SU-DHL-6 (cell line): ENCODE measurements at regions not wholly inside any gene's neighbourhood (a gene's known extent, or its start where the extent isn't known, plus 50 kb on each side); places are given as distances from the start of the nearest gene placed in this dataset.

Experiments
- H2AFZ ChIP-seq: fragments of 200-600 bp; sonication (generic); 2 replicates; pipeline ENCODE4 v1.6.1; 2014; ENCODE audit warnings: low read depth, mild to moderate bottlenecking, moderate library complexity, mixed read lengths, antibody characterized with exemption, low read length; ENCODE audit not compliant: severe bottlenecking
- H3F3A ChIP-seq: fragments of 200-600 bp; shearing (Covaris generic); 2 replicates; pipeline ENCODE4 v1.6.0; 2016; ENCODE audit warnings: antibody characterized with exemption, mild to moderate bottlenecking; ENCODE audit not compliant: insufficient read depth
- H3K27ac ChIP-seq: fragments of 200-600 bp; sonication (generic); 2 replicates; pipeline ENCODE4 v1.5.1; 2016; ENCODE audit warnings: low read depth, mild to moderate bottlenecking, low read length, moderate library complexity, mixed read lengths
- H3K27me3 ChIP-seq: fragments of 200-600 bp; sonication (generic), shearing (Covaris generic); 2 replicates; pipeline ENCODE4 v1.6.0; 2014; ENCODE audit warnings: mild to moderate bottlenecking, low read length
- H3K36me3 ChIP-seq: fragments of 200-600 bp; sonication (generic); 2 replicates; pipeline ENCODE4 v1.6.1; 2014; ENCODE audit warnings: mild to moderate bottlenecking, low read length, mixed read lengths
- H3K4me2 ChIP-seq: fragments of 300-600, 200-600 bp; shearing (Covaris generic), sonication (generic); 2 replicates; pipeline ENCODE4 v1.6.0; 2014; ENCODE audit warnings: low read length, low read depth, mild to moderate bottlenecking; ENCODE audit not compliant: poor library complexity, severe bottlenecking
- H3K4me3 ChIP-seq: fragments of 200-600 bp; sonication (generic); 2 replicates; pipeline ENCODE4 v1.5.1; 2014; ENCODE audit warnings: antibody characterized with exemption, low read length, mild to moderate bottlenecking, mixed read lengths; ENCODE audit not compliant: insufficient read depth, poor library complexity, severe bottlenecking
- H3K79me2 ChIP-seq: fragments of 200-600 bp; sonication (generic); 2 replicates; pipeline ENCODE4 v1.6.1; 2014; ENCODE audit warnings: mild to moderate bottlenecking, low read length, moderate library complexity; ENCODE audit not compliant: insufficient read depth
- H3K9ac ChIP-seq: fragments of 200-600 bp; sonication (generic); 2 replicates; pipeline ENCODE4 v1.7.0; 2014; ENCODE audit warnings: mild to moderate bottlenecking, low read length
- H3K9me2 ChIP-seq: fragments of 200-600 bp; sonication (generic); replicated peaks from 2 replicates; pipeline ENCODE4 v1.6.1; 2014; ENCODE audit warnings: low read length; ENCODE audit not compliant: insufficient read depth
- H3K9me3 ChIP-seq: fragments of 200-600 bp; sonication (generic); 2 replicates; pipeline ENCODE4 v1.6.1; 2014; ENCODE audit warnings: low read length, mixed read lengths; ENCODE audit not compliant: insufficient read depth
- H4K20me1 ChIP-seq: fragments of 200-600 bp; sonication (generic); 2 replicates; pipeline ENCODE4 v1.6.1; 2014; ENCODE audit warnings: low read depth, mild to moderate bottlenecking, antibody characterized with exemption, low read length, moderate library complexity, mixed read lengths
- CTCF ChIP-seq: fragments of 200-600 bp; sonication (generic); IDR thresholded peaks from one replicate; pipeline ENCODE4 v1.5.1; 2017; ENCODE audit warnings: antibody characterized with exemption, mild to moderate bottlenecking, low read length, moderate library complexity; ENCODE audit not compliant: insufficient read depth, poor library complexity, severe bottlenecking
- EZH2phosphoT487 ChIP-seq: fragments of 200-600 bp; sonication (generic), shearing (Covaris generic); conservative IDR thresholded peaks from 2 replicates; pipeline ENCODE4 v1.6.1; 2018; ENCODE audit warnings: mild to moderate bottlenecking, antibody characterized with exemption, low read length, moderate library complexity, mixed read lengths

- Histone ChIP-seq H3K36me3 (no peaks in the 10 kb centered on the region), H3K9me3 (no peaks in the 10 kb centered on the region), H3F3A (no peaks in the 10 kb centered on the region), H4K20me1 (no peaks in the 10 kb centered on the region), H3K4me2 (no peak overlapping the region), H3K27ac (no peak overlapping the region), H3K4me3 (no peak overlapping the region), H3K9me2 (no peaks in the 10 kb centered on the region), H3K27me3 (no peaks in the 10 kb centered on the region), H2AFZ (no peak overlapping the region), H3K79me2 (no peaks in the 10 kb centered on the region), H3K9ac (no peak overlapping the region)
- TF ChIP-seq EZH2phosphoT487 (no peak), CTCF (no peak)
Measured at GRCh38 chr1:164183854-164184635, 374.9 kb upstream of the PBX1 start.

GRCh38 chr1:164186881-164187280 is 372.1 kb upstream of the PBX1 start:
- H3K9me2 ChIP-seq, result no peaks in the 10 kb centered on the region
- H3F3A ChIP-seq, result no peaks in the 10 kb centered on the region
- no peaks in the 10 kb centered on the region for H3K79me2 ChIP-seq
- H3K4me3 ChIP-seq, result no peak overlapping the region
- no peak overlapping the region for H3K4me2 ChIP-seq
- H4K20me1 ChIP-seq, result no peaks in the 10 kb centered on the region
- no peaks in the 10 kb centered on the region for H3K36me3 ChIP-seq
- no peaks in the 10 kb centered on the region for H3K27me3 ChIP-seq
- TF ChIP-seq CTCF (no peak), EZH2phosphoT487 (no peak)
- H3K9ac ChIP-seq, result no peak overlapping the region
- H3K27ac ChIP-seq, result no peak overlapping the region
- no peak overlapping the region for H2AFZ ChIP-seq
- no peaks in the 10 kb centered on the region for H3K9me3 ChIP-seq

GRCh38 chr1:164188497-164188896 is 370.5 kb upstream of the PBX1 start:
- Histone ChIP-seq H3K9ac (no peak overlapping the region), H3K9me2 (no peaks in the 10 kb centered on the region), H3K4me2 (no peak overlapping the region), H3K36me3 (no peaks in the 10 kb centered on the region), H2AFZ (no peak overlapping the region), H3K27me3 (no peaks in the 10 kb centered on the region), H3K79me2 (no peaks in the 10 kb centered on the region), H3K27ac (no peak overlapping the region), H3K4me3 (no peak overlapping the region), H4K20me1 (no peaks in the 10 kb centered on the region), H3K9me3 (no peaks in the 10 kb centered on the region), H3F3A (no peaks in the 10 kb centered on the region)
- TF ChIP-seq EZH2phosphoT487 (no peak), CTCF (no peak)
